Left lung (tissue), 4 donors: ENCODE measurements at regions not wholly inside any gene's neighbourhood (a gene's known extent, or its start where the extent isn't known, plus 50 kb on each side); places are given as distances from the start of the nearest gene placed in this dataset.

Source experiments
- ATAC-seq: fragments of 200-7000 bp; cut with Tn5 transposase; one replicate; pipeline ENCODE4 v1.9.1; 2020; ENCODE audit warnings: moderate library complexity
- DNase-seq, 4 donors: peaks; one replicate each; pipeline ENCODE4 v3.0.0-alpha.2; 2013 to 2020
- H3K27ac ChIP-seq, 2 donors: fragments of 200-600 bp; sonication (generic) in 1 of 2; one replicate each; pipeline versions ENCODE4 v1.5.0 to v1.8.0; 2020 to 2021
- H3K27me3 ChIP-seq, 2 donors: fragments of 200-600 bp; sonication (generic) in 1 of 2; one replicate each; pipeline versions ENCODE4 v1.5.0 to v1.8.0; 2020 to 2021
- H3K36me3 ChIP-seq, 2 donors: fragments of 200-600 bp; sonication (generic) in 1 of 2; one replicate each; pipeline versions ENCODE4 v1.5.0 to v1.8.0; 2020 to 2021
- H3K4me1 ChIP-seq, 2 donors: fragments of 200-600 bp; one replicate each; pipeline ENCODE4 v1.8.0; 2021
- H3K4me3 ChIP-seq, 2 donors: fragments of 200-600 bp; sonication (generic) in 1 of 2; one replicate each; pipeline versions ENCODE4 v1.5.0 to v1.8.0; 2020 to 2021; ENCODE audit warnings: mild to moderate bottlenecking in 1 of 2
- H3K9me3 ChIP-seq, 2 donors: fragments of 200-600 bp; sonication (generic) in 1 of 2; one replicate each; pipeline versions ENCODE4 v1.5.0 to v1.8.0; 2020 to 2021
- CTCF ChIP-seq, 2 donors: fragments of 200-600 bp; sonication (generic) in 1 of 2; IDR thresholded peaks; one replicate each; pipeline versions ENCODE4 v1.5.0 to v1.8.0; 2021; ENCODE audit warnings: antibody characterized with exemption in 2 of 2
- intact Hi-C, 2 donors: fragments of 100-400 bp; cut with DNase I; formaldehyde crosslinking; loops; one replicate each; pipeline versions ENCODE4 v1.11.2 to v1.14.2; 2022
- donor health status: DM: no; HTN: yes; CAD: no.
- donor health status: DM: no; HTN: no; CAD: no.

GRCh38 chr18:39788383-39788782 is 2166.7 kb upstream of the PIK3C3 start:
- DNase-seq (no peak), ATAC-seq (no peak)
- no peak overlapping the region for H3K27ac ChIP-seq
- no peaks in the 10 kb centered on the region for H3K27me3 ChIP-seq
- intact Hi-C loops = no loop called here
- H3K4me3 ChIP-seq = no peak overlapping the region
- no peak for TF ChIP-seq CTCF (IDR thresholded peaks at IDR 0.05)
- no peaks in the 10 kb centered on the region for H3K4me1 ChIP-seq
- H3K36me3 ChIP-seq = no peaks in the 10 kb centered on the region
- H3K9me3 ChIP-seq = no peaks in the 10 kb centered on the region

- no peak for TF ChIP-seq CTCF (IDR thresholded peaks at IDR 0.05)
- no peaks in the 10 kb centered on the region for H3K9me3 ChIP-seq
- no peak for ATAC-seq
- no peak overlapping the region for H3K27ac ChIP-seq
- H3K4me1 ChIP-seq = no peaks in the 10 kb centered on the region
- no peaks in the 10 kb centered on the region for H3K36me3 ChIP-seq
- no peaks in the 10 kb centered on the region for H3K27me3 ChIP-seq
- no peak overlapping the region for H3K4me3 ChIP-seq
- DNase-seq = no peak
- intact Hi-C loops = no loop called here
Measured at GRCh38 chr18:39786477-39786876, 2168.6 kb upstream of the PIK3C3 start.

GRCh38 chr18:39784541-39784940 is 2170.5 kb upstream of the PIK3C3 start:
- ATAC-seq (no peak), DNase-seq (no peak)
- H3K4me3 ChIP-seq = no peak overlapping the region
- no peaks in the 10 kb centered on the region for H3K27me3 ChIP-seq
- no peaks in the 10 kb centered on the region for H3K9me3 ChIP-seq
- no peak for TF ChIP-seq CTCF (IDR thresholded peaks at IDR 0.05)
- H3K4me1 ChIP-seq = no peaks in the 10 kb centered on the region
- intact Hi-C loops = no loop called here
- no peaks in the 10 kb centered on the region for H3K36me3 ChIP-seq
- H3K27ac ChIP-seq = no peak overlapping the region

- Histone ChIP-seq H3K9me3 (no peaks in the 10 kb centered on the region), H3K4me1 (no peaks in the 10 kb centered on the region), H3K27me3 (no peaks in the 10 kb centered on the region), H3K4me3 (no peak overlapping the region), H3K36me3 (no peaks in the 10 kb centered on the region), H3K27ac (no peak overlapping the region)
- intact Hi-C loops = no loop called here
- ATAC-seq = no peak
- DNase-seq = no peak
- TF ChIP-seq CTCF (IDR thresholded peaks at IDR 0.05) = no peak
Measured at GRCh38 chr18:39781565-39781964, 2173.5 kb upstream of the PIK3C3 start.

GRCh38 chr18:39780774-39781173 is 2174.3 kb upstream of the PIK3C3 start:
- no peak overlapping the region for H3K4me3 ChIP-seq
- no peaks in the 10 kb centered on the region for H3K27me3 ChIP-seq
- intact Hi-C loops = no loop called here
- no peak overlapping the region for H3K27ac ChIP-seq
- no peak for DNase-seq
- no peak for TF ChIP-seq CTCF (IDR thresholded peaks at IDR 0.05)
- no peaks in the 10 kb centered on the region for H3K4me1 ChIP-seq
- ATAC-seq = no peak
- H3K36me3 ChIP-seq = no peaks in the 10 kb centered on the region
- H3K9me3 ChIP-seq = no peaks in the 10 kb centered on the region
